ENCODE measurements at regions not wholly inside any gene's neighbourhood (a gene's known extent, or its start where the extent isn't known, plus 50 kb on each side); places are given as distances from the start of the nearest gene placed in this dataset.
A peak's percentile ranks its signal among the peaks of the same experiment; 100 is the strongest.

DNA sequence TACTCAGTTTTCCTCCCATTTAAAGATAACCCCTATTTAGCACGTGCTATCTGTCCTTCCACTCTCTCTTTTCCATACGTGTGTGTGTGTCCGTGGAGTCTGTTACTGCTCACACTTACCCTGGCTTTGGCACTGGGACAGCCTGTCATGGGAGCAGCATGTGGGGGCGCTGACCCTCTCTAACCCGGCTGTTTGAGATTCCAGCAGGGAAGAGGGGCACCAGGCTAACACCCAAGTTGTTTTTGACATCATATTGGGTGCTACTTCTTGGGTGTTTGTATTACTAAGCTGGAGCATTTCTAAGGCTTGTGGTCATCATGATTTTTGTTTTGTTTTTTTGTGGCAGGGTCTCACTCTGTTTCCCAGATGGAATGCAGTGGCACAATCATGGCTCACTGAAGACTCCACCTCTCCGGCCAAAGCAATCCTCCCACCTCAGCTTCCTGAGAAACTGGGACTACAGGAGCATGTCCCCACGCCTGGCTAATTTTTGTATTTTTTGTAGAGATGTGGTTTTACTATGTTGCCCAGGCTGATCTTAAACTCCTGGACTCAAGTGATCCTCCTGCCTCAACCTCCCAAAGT lies 56.9 kb upstream of the SIMC1 start:
- no peak for DNase-seq

DNA sequence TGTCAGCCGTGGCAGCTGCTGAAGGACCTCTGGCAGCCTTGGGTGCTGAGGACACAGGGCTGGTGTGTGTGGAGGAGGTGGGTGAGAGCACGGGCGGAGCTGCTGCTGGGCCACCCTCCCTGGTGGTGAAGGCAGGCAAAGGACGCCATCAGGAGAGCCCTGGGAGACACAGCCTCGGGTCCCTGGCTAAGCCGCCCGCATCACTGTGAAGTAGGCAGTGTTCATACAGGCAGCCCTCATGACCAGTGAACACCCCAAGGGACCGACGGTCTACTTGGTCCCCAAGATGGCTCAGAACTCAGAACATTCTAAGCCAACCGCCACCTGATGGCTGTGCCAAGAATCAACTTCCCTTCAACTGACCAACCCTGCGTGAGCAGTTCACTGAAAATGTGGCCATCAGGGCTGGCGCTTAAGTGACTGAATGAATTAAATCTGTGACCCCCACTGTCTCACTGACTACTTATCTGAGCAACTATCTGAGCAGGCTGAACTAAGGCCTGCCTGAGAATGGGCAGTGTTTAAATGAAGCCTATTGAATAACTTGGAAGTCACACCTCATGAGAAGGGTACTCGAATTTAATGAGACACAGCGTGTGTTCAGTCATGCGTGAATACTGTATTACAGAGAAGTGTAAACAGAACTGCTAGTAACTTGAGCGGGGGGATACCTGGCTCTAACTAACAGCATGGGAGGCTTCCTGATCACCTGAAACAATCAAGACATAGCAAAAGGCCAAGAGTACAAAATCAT lies 54.7 kb upstream of the SIMC1 start:
- peak; percentile 93 for DNase-seq

DNA sequence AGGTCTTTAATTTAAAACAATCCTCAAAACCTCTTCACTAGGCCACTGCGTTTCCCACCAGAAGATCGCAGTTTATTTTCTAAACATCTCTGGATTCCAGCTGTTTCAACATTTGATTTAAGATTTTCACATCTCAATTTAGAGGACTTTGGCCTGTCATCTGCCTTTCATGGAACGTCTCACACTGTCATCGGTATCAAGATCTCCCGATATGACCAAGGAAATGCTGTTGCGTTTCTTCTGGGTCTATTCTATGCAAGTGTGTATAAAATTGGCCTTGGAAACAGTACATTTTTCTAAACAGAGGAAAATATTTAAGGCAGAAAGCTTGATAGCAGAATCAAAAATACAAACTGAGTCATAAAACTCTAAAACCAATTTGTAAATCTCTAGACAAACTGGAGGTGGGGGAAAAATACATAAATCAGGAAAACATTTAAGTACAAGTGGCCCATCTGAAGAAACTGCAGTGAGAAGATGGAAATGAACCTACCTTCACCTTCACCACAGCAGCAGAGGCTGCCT lies 53.6 kb upstream of the SIMC1 start:
- peak; percentile 48 for DNase-seq

DNA sequence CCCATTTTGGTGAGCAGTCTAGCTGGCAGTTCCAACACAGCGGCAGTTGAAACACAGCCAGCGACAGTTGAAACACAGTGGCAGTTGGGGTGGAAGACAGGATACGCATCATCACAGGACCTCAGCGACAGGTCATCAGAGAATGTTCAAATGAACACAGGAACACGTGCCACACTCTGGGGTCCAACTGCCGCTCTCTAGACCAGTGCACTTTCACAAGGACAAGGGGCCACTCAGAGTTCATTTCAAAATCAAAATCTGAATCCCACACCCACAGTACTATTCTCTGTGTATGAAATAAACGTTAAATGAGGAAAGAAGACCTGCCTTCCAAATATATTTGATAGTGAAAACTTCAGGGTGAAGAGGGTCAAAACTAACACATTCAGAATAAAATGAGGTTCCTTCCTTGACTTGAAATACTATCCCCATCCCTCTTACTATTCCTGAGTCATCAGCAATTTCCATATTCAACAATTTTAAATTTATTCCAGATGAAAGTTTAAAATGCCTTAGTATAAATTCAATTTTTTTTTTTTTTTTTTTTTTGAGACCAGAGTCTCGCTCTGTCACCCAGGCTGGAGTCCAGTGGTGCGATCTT lies 53.0 kb upstream of the SIMC1 start:
- peak; percentile 83 for DNase-seq

DNA sequence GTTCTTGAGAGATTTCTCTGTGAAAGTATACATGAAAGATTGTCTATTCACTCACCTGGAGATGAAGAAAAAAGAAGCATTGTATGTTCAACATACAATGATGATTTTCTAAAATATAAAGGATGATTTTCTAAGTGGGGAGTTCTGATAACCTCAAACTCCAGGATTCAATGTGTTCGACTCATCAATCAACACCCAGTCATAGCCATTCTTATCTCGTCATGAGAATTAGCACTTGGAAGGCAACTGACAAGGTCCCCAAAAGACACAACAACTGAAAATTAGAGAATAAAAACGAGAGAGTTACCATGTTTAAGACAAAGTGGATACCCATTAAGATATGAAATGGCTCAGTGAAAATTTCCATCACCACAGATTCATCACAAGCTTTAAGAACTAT lies 52.1 kb upstream of the SIMC1 start:
- no peak for DNase-seq

DNA sequence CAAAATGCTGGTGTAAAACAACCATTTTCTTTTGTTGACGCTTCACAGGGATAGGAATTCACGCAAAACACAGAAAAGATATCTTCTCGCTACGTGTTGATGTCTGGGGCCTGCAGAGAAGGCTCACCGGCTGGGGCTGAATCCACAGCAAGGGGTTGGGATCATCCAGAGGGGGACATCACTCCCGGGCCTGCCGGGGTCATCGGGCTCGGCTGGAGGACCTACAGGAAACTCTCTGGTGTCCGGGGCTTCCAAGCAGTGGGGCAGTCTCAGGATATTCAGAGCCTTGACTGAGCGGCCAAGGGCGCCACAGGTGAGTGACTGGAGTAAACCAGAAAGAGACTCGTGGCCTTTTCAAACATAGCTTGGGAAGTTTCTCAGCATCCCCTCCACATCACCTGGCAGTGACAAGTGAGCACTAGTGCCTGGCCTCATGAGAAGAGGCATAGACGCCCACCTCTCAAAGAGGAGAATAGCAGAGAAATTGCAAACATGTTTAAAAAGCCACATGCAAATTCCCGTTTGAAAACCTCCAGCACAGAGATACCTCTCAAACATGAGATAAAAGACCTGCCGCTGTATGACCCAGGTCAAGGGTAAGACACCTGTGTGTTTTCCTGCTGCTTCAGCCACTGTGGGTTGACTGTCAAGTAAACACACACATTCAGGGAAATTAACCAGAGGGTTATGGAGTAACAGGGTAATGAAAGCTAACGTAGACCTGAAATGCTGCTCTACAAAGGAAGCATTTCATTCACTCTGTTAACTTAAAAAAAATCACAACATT lies 50.8 kb upstream of the SIMC1 start:
- peak; percentile 91 for DNase-seq

DNA sequence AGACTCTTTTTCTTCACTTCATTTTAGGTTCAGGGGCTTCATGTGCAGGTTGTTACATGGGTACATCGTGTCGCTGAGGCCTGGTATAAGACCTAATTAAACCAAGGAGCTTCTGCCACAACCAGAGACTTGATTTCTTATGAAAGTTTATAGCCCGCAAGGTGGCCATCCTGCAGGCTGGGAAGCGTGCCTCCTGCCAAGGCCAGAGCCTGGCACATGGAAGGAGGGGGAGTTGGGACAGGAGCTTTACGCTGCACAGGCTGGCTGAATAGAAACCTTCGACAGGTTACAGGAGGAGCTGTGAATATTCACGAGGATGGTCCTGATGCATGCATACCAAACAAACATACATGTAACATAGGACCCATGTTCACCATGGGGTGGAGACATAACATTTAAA lies 50.1 kb upstream of the SIMC1 start:
- DNase-seq, result peak; percentile 72

Measured in DMS53 (cell line).